ENCODE measurements at regions not wholly inside any gene's neighbourhood (a gene's known extent, or its start where the extent isn't known, plus 50 kb on each side); places are given as distances from the start of the nearest gene placed in this dataset.

DNA sequence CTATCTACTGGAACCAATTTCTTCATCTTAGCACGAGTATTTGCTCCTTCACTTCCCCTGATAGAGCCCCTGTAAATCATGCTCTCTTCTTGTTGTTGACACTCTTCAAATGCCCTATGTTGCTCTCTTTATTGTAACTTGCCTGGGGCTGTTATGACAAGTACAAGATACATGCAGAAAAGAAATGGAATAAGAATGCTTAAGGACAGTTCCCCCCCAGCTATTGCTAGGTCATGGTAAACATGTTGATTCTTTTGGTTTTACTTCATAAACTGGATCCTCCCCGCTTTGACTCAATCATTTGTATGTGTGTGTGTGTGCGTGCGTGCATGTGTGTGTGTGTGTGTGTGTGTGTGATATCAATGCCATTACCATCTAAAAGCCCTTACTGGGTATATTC is 368.5 kb upstream of the CNTNAP5 start:
- TF ChIP-seq, protein P1, sequence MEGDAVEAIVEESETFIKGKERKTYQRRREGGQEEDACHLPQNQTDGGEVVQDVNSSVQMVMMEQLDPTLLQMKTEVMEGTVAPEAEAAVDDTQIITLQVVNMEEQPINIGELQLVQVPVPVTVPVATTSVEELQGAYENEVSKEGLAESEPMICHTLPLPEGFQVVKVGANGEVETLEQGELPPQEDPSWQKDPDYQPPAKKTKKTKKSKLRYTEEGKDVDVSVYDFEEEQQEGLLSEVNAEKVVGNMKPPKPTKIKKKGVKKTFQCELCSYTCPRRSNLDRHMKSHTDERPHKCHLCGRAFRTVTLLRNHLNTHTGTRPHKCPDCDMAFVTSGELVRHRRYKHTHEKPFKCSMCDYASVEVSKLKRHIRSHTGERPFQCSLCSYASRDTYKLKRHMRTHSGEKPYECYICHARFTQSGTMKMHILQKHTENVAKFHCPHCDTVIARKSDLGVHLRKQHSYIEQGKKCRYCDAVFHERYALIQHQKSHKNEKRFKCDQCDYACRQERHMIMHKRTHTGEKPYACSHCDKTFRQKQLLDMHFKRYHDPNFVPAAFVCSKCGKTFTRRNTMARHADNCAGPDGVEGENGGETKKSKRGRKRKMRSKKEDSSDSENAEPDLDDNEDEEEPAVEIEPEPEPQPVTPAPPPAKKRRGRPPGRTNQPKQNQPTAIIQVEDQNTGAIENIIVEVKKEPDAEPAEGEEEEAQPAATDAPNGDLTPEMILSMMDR (IDR thresholded peaks at IDR 0.05): no peak

DNA sequence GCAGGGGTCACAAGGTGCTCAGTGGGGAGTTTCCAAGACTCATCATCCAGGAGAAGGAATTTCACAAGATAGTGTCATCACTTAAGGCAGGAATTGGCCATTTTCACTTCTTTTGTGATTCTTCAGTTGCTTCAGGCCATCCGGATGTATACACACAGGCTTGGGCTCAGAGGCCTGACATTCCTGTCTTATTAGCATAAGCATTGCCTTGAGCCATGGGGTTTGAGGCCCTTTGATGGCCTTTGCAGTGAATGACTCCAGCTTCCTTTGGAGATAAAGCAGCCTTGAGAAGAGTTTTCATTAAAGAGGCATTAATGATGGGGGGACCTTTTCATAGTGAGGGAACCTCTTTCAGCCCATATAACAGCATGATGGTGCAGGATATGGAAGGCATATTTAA is 366.0 kb upstream of the CNTNAP5 start:
- TF ChIP-seq, protein P1 (IDR thresholded peaks at IDR 0.05): no peak

DNA sequence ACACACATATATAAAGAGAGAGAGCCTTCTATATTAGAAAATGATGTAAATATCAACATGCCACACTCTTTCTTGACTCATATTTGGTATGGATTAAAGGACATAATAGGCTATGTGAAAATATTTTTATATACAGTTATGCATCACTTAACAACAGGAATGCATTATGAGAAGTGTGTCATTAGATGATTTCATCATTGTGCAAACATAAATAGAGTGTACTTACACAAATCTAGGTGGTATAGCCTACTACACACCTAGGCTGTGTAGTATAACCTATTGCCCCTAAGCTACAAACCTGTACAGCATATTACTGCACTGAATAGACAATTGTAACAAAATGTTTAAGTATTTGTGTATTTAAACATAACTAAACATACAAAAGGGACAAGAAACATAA is 354.8 kb upstream of the CNTNAP5 start:
- TF ChIP-seq, protein P1 (IDR thresholded peaks at IDR 0.05): no peak

DNA sequence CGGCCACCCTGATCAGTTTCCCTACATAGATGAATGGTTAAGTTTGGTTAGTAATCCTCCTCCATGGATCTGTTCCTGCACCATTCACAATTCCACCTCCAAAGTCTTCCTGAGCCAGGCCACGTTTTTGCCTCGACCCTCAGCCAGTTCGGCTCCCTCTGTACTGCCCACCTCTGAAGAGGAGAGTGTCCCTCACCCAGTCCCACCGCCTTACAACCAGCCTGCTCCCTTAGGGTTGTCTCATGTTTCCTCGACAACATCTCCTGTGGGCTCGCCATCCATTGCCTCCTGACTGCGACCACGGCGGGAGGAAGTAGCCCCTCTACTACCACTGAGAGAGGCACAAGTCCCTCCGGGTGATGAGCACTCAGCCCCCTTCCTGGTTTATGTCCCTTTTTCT is 338.0 kb upstream of the CNTNAP5 start:
- TF ChIP-seq, protein P1 (IDR thresholded peaks at IDR 0.05): no peak

DNA sequence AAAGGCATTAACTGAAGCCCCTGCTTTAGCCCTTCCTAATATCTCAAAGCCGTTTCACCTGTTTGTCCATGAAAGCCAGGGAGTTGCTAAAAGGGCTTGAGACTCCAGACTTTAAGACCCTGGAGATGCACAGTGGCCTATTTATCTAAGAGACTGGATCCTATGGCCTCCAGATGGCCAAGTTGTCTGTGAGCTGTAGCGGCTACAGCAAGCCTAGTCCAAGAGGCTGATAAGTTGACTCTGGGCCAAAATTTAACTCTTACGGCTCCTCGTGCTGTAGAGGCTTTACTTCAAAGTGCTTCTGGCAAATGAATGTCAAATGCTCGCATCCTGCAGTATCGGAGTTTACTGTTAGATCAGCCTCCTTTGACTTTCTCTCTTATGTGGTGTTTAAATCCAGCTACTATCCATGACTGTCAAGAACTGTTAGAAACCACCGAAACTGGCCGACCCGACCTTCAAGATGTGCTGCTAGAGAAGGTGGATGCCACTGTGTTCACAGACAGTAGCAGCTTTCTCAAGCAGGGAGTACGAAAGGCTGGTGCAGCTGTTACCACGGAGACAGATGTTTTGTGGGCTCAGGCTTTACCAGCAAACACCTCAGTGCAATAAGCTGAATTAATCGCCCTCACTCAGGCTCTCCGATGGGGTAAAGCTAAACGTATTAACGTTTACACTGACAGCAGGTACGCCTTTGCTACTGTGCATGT is 336.7 kb upstream of the CNTNAP5 start:
- TF ChIP-seq, protein P1 (IDR thresholded peaks at IDR 0.05): no peak

DNA sequence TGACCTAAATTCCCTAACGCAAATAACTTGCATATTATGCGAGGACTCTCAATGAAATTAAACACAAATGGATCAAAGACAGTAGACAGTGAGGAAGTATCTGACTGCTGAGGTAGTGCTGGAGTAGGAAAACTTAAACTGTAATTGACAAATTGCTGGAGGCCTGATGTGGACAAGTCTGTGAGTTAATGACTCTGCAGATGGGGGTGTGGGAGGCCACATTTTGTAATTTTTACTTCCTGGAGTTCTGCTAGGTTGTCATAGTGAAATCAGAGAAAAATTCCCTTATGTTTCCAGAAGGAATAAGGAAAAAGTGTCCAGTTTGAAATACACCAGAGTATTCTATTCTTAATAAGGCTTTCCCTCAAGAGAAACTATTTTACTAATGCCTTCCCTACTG is 333.0 kb upstream of the CNTNAP5 start:
- TF ChIP-seq, protein P1 (IDR thresholded peaks at IDR 0.05): no peak

DNA sequence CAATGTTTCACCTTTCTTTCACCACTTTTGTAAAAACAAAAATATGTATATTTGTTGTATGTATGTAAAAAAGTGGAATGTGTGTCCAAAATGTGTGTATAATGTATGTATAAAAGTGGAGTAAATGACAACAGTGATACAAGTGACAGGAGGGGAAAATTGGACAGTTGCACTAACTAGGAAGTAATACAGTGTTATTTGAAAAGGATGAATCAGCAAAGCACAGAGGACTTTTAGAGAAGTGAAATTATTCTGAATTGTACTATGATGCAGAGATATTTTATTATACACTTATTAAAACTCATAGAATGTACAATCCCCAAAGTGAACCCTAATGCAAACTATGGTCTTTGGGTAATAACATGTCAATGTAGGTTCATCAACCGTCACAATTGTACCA is 331.3 kb upstream of the CNTNAP5 start:
- TF ChIP-seq, protein P1 (IDR thresholded peaks at IDR 0.05): no peak

DNA sequence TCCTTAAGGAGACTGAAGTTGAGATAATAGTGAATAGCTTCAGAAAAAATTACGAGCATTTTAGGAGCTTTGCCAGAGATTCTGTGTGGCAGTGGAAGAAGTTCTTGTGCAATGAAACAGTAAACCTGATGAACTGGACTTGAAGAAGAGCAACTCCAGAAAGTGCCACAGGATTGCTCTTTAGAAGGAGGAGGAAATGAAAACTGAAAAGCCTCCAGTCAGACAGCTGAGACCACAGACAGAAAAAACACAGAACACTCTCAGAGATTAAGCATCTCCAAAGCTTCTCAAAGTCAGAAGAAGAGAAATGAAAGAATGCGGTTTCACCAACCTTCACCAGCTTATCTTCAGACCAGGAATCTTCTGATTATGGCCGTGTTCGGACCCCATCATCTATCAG is 329.7 kb upstream of the CNTNAP5 start:
- TF ChIP-seq, protein P1 (IDR thresholded peaks at IDR 0.05): no peak
